DOHH2 (cell line): ENCODE measurements at regions not wholly inside any gene's neighbourhood (a gene's known extent, or its start where the extent isn't known, plus 50 kb on each side); places are given as distances from the start of the nearest gene placed in this dataset.

Source experiments
- H3F3A ChIP-seq: fragments of 200-600 bp; sonication (generic), shearing (Covaris generic); 2 replicates; pipeline ENCODE4 v1.6.0; 2016; ENCODE audit warnings: antibody characterized with exemption, mild to moderate bottlenecking; ENCODE audit not compliant: control insufficient read depth, insufficient read depth
- H3K27ac ChIP-seq: fragments of 200-600 bp; sonication (generic); 2 replicates; pipeline ENCODE4 v1.5.1; 2014; ENCODE audit warnings: low read depth, mild to moderate bottlenecking, low read length, moderate library complexity
- H3K27me3 ChIP-seq: fragments of 200-600 bp; sonication (generic); 2 replicates; pipeline ENCODE4 v1.6.1; 2014; ENCODE audit warnings: mild to moderate bottlenecking, low read length, mixed read lengths; ENCODE audit not compliant: control insufficient read depth
- H3K36me3 ChIP-seq: fragments of 200-600 bp; sonication (generic); 2 replicates; pipeline ENCODE4 v1.6.1; 2014; ENCODE audit warnings: mild to moderate bottlenecking, low read length, moderate library complexity, mixed read lengths; ENCODE audit not compliant: control insufficient read depth
- H3K4me1 ChIP-seq: fragments of 200-600 bp; sonication (generic); 2 replicates; pipeline ENCODE4 v1.6.1; 2014; ENCODE audit warnings: mild to moderate bottlenecking, low read length, mixed read lengths; ENCODE audit not compliant: control insufficient read depth
- H3K4me2 ChIP-seq: fragments of 200-600 bp; sonication (generic); 2 replicates; pipeline ENCODE4 v1.6.0; 2014; ENCODE audit warnings: mild to moderate bottlenecking, low read length, moderate library complexity
- H3K4me3 ChIP-seq: fragments of 200-600 bp; sonication (generic); 2 replicates; pipeline ENCODE4 v1.5.1; 2014; ENCODE audit warnings: mild to moderate bottlenecking, low read length, mixed read lengths
- H3K79me2 ChIP-seq: fragments of 200-600 bp; sonication (generic); 2 replicates; pipeline ENCODE4 v1.6.1; 2014; ENCODE audit warnings: mild to moderate bottlenecking, low read length, mixed read lengths; ENCODE audit not compliant: control insufficient read depth
- H3K9me2 ChIP-seq: fragments of 200-600 bp; sonication (generic); replicated peaks from 2 replicates; pipeline ENCODE4 v1.6.1; 2014; ENCODE audit warnings: mild to moderate bottlenecking, low read length, mixed read lengths; ENCODE audit not compliant: control insufficient read depth
- H3K9me3 ChIP-seq: fragments of 200-600 bp; sonication (generic); 2 replicates; pipeline ENCODE4 v1.6.1; 2014; ENCODE audit warnings: antibody characterized with exemption, low read length, mixed read lengths; ENCODE audit not compliant: control insufficient read depth, insufficient read depth
- H4K20me1 ChIP-seq: fragments of 200-600 bp; sonication (generic); 2 replicates; pipeline ENCODE4 v1.6.0; 2014; ENCODE audit warnings: low read depth, mild to moderate bottlenecking, antibody characterized with exemption, low read length, moderate library complexity; ENCODE audit not compliant: control insufficient read depth, insufficient read depth
- CTCF ChIP-seq: fragments of 200-600 bp; sonication (generic); IDR thresholded peaks from one replicate; pipeline ENCODE4 v1.5.1; 2014; ENCODE audit warnings: antibody characterized with exemption, mild to moderate bottlenecking, low read depth, low read length; ENCODE audit not compliant: poor library complexity, severe bottlenecking
- EZH2phosphoT487 ChIP-seq: fragments of 200-600 bp; sonication (generic); IDR thresholded peaks from 2 replicates; pipeline ENCODE4 v1.6.1; 2017; ENCODE audit warnings: borderline replicate concordance, mild to moderate bottlenecking, antibody characterized with exemption, low read length, moderate library complexity, mixed read lengths

DNA sequence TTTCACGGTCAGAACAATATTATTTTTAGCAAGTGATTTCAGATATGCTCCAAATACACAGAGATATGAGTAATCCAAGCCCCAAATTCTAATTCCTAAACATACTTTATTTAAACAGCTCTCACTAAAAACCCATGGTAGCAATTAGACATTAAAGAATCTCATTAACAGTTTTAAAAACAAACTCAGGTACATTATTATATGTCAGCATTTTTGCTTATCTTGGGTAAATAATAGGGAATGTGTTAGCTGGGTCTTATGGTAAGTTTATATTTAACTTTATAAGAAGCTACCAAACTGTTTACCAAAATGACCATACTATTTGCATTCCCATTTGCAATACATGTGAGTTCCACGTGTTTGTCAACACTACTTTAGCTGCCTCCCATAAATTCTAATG lies 511.1 kb downstream of the HTR1A start:
- H3K4me3 ChIP-seq = no peak overlapping the region
- H3K4me1 ChIP-seq = no peaks in the 10 kb centered on the region
- no peaks in the 10 kb centered on the region for H3K9me3 ChIP-seq
- no peaks in the 10 kb centered on the region for H3K79me2 ChIP-seq
- H4K20me1 ChIP-seq = no peaks in the 10 kb centered on the region
- TF ChIP-seq CTCF (no peak), EZH2phosphoT487 (no peak)
- no peaks in the 10 kb centered on the region for H3K36me3 ChIP-seq
- H3K4me2 ChIP-seq = no peak overlapping the region
- no peaks in the 10 kb centered on the region for H3F3A ChIP-seq
- H3K27me3 ChIP-seq = no peaks in the 10 kb centered on the region
- no peaks in the 10 kb centered on the region for H3K9me2 ChIP-seq
- H3K27ac ChIP-seq = no peak overlapping the region

GRCh38 chr5:63439537-63439936 lies 522.7 kb downstream of the HTR1A start:
- Histone ChIP-seq H3K9me2 (no peaks in the 10 kb centered on the region), H3K27ac (no peak overlapping the region), H3K4me2 (no peak overlapping the region), H3F3A (no peaks in the 10 kb centered on the region), H4K20me1 (no peaks in the 10 kb centered on the region), H3K9me3 (no peaks in the 10 kb centered on the region), H3K4me3 (no peak overlapping the region), H3K4me1 (no peaks in the 10 kb centered on the region), H3K79me2 (no peaks in the 10 kb centered on the region), H3K36me3 (no peaks in the 10 kb centered on the region), H3K27me3 (no peaks in the 10 kb centered on the region)
- TF ChIP-seq EZH2phosphoT487 = no peak
- no peak for TF ChIP-seq CTCF

- Histone ChIP-seq H3K79me2 (no peaks in the 10 kb centered on the region), H3K9me2 (no peaks in the 10 kb centered on the region), H3K4me1 (no peaks in the 10 kb centered on the region), H3K4me2 (no peak overlapping the region), H3K36me3 (no peaks in the 10 kb centered on the region), H4K20me1 (no peaks in the 10 kb centered on the region), H3K27me3 (no peaks in the 10 kb centered on the region), H3K27ac (no peak overlapping the region), H3K4me3 (no peak overlapping the region), H3K9me3 (no peaks in the 10 kb centered on the region), H3F3A (no peaks in the 10 kb centered on the region)
- no peak for TF ChIP-seq EZH2phosphoT487
- TF ChIP-seq CTCF = no peak
Measured at GRCh38 chr5:63409737-63410136, 552.5 kb downstream of the HTR1A start.

DNA sequence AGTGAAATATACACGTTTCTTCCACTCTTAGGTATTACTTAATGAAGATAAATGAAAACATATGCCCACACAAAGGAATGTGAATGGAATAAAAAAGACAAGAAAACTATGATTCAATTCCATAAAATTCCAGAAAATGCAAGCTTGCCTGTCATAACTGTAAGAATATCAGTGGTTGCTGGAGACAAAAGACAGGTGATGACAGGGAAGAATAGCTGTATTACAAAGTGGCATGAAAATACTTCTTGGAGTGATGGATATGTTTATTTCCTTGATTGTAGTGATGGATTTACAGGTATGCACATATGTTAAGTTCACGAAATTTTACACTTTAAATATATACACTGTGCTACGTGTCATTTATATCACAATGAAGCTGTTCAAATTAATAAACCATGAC lies 553.3 kb downstream of the HTR1A start:
- no peak overlapping the region for H3K27ac ChIP-seq
- no peaks in the 10 kb centered on the region for H3F3A ChIP-seq
- H3K4me1 ChIP-seq = no peaks in the 10 kb centered on the region
- no peak overlapping the region for H3K4me3 ChIP-seq
- H3K4me2 ChIP-seq = no peak overlapping the region
- H3K79me2 ChIP-seq = no peaks in the 10 kb centered on the region
- H3K36me3 ChIP-seq = no peaks in the 10 kb centered on the region
- no peaks in the 10 kb centered on the region for H3K27me3 ChIP-seq
- no peaks in the 10 kb centered on the region for H3K9me2 ChIP-seq
- H3K9me3 ChIP-seq = no peaks in the 10 kb centered on the region
- no peak for TF ChIP-seq EZH2phosphoT487
- TF ChIP-seq CTCF = no peak
- no peaks in the 10 kb centered on the region for H4K20me1 ChIP-seq
